ENCODE measurements at regions not wholly inside any gene's neighbourhood (a gene's known extent, or its start where the extent isn't known, plus 50 kb on each side); places are given as distances from the start of the nearest gene placed in this dataset.
A peak's percentile ranks its signal among the peaks of the same experiment; 100 is the strongest.

- peak; percentile 40; the same call in 1 of the 2 replicates for TF ChIP-seq CTCF (conservative IDR thresholded peaks at IDR 0.05; ENCODE audit: low read depth, low read length)
- no peak for TF ChIP-seq EZH2phosphoT487 (IDR thresholded peaks at IDR 0.05; ENCODE audit: borderline replicate concordance, low read length)
- no peak for TF ChIP-seq EZH2 (IDR thresholded peaks at IDR 0.05; ENCODE audit: low read length, unreplicated experiment)
Measured at GRCh38 chr2:82282111-82282882, 1977.7 kb upstream of the LRRTM1 start.
